ENCODE measurements at regions not wholly inside any gene's neighbourhood (a gene's known extent, or its start where the extent isn't known, plus 50 kb on each side); places are given as distances from the start of the nearest gene placed in this dataset.

GRCh38 chr1:4932311-4933030 lies 278.1 kb downstream of the AJAP1 start:
- DNase-seq, result no peak

- DNase-seq, result peak; percentile 52
These were observed 277.1 kb downstream of the AJAP1 start for GRCh38 chr1:4931486-4931885.

GRCh38 chr1:4928186-4928585 lies 273.8 kb downstream of the AJAP1 start:
- no peak for DNase-seq

GRCh38 chr1:4924356-4924755 lies 269.9 kb downstream of the AJAP1 start:
- DNase-seq, result no peak

- DNase-seq, result no peak
These were observed 262.2 kb downstream of the AJAP1 start for GRCh38 chr1:4916610-4917009.

GRCh38 chr1:4915154-4915553 lies 260.7 kb downstream of the AJAP1 start:
- DNase-seq, result no peak

GRCh38 chr1:4908486-4908885 lies 254.1 kb downstream of the AJAP1 start:
- peak in 1 of 2 experiments; percentile 28 for DNase-seq

- no peak for DNase-seq
These were observed 240.2 kb downstream of the AJAP1 start for GRCh38 chr1:4894566-4894965.

- DNase-seq, result no peak
These were observed 226.2 kb downstream of the AJAP1 start for GRCh38 chr1:4880626-4881025.

- no peak for DNase-seq
These were observed 223.0 kb downstream of the AJAP1 start for GRCh38 chr1:4877426-4877825.

GRCh38 chr1:4871373-4871772 lies 217.0 kb downstream of the AJAP1 start:
- no peak for DNase-seq

GRCh38 chr1:4868521-4868920 lies 214.1 kb downstream of the AJAP1 start:
- peak in 1 of 2 experiments; percentile 5 for DNase-seq

GRCh38 chr1:4856396-4856795 lies 202.0 kb downstream of the AJAP1 start:
- no peak for DNase-seq

GRCh38 chr1:4854367-4854766 lies 200.0 kb downstream of the AJAP1 start:
- no peak for DNase-seq

GRCh38 chr1:4853904-4854303 lies 199.5 kb downstream of the AJAP1 start:
- no peak for DNase-seq

GRCh38 chr1:4851385-4852065 lies 197.1 kb downstream of the AJAP1 start:
- no peak for DNase-seq

GRCh38 chr1:4848431-4848830 lies 194.0 kb downstream of the AJAP1 start:
- DNase-seq, result no peak

- DNase-seq, result no peak
These were observed 193.3 kb downstream of the AJAP1 start for GRCh38 chr1:4847711-4848110.

All from NCI-H526 (cell line).